ENCODE measurements at regions not wholly inside any gene's neighbourhood (a gene's known extent, or its start where the extent isn't known, plus 50 kb on each side); places are given as distances from the start of the nearest gene placed in this dataset.
"Not testable (repeated sequence)": the region's sequence is repeated elsewhere in the genome, so short reads cannot be mapped to it uniquely, and the experiment has no call there.

GRCh38 chr13:65378484-65378883 is 1851.7 kb downstream of the PCDH9 start:
- intact Hi-C loops (cut with DNase I), result no loop called here
- H3K27ac ChIP-seq, result no peak overlapping the region
- H3K4me3 ChIP-seq, result no peak overlapping the region
- 90% methylated on average over 1 of the region's 1 CpG for WGBS
- H3K9me3 ChIP-seq, result no peaks in the 10 kb centered on the region
- H3K4me1 ChIP-seq (replicated peaks), result no peaks in the 10 kb centered on the region
- no peaks in the 10 kb centered on the region for H3K27me3 ChIP-seq (replicated peaks; ENCODE audit: insufficient read depth)
- H3K36me3 ChIP-seq, result no peaks in the 10 kb centered on the region
- DNase-seq (ENCODE audit: low spot score), result no peak
- TF ChIP-seq POLR2A (IDR thresholded peaks at IDR 0.05) (no peak), CTCF (IDR thresholded peaks at IDR 0.05) (no peak), POLR2AphosphoS5 (IDR thresholded peaks at IDR 0.05) (no peak)

- no peaks in the 10 kb centered on the region for H3K4me1 ChIP-seq (replicated peaks)
Measured at GRCh38 chr13:65368832-65369231, 1861.3 kb downstream of the PCDH9 start.

DNA sequence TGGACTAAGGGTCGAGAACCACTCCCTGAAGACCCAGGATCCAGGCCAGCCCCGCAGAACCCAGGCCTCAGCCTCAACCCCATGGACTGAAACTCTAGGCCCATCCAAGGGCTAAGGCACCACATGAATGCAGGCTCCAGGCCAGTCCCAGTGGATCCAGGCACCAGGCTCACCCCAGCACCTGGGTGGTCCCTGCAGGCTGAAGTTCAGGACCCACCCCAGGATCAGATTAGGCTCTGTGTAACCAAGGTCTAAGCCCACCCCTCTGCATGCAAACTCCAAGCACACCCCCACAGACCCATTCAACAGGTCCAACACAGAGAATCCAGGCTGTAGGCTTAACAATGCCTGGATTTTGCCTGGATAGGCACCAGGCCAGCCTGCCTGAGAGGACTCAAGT is 1876.2 kb downstream of the PCDH9 start:
- TF ChIP-seq POLR2A (IDR thresholded peaks at IDR 0.05), result no peak
- TF ChIP-seq POLR2AphosphoS5 (IDR thresholded peaks at IDR 0.05), result no peak
- TF ChIP-seq CTCF (IDR thresholded peaks at IDR 0.05), result no peak
- H3K9me3 ChIP-seq, result no peaks in the 10 kb centered on the region
- H3K36me3 ChIP-seq, result no peaks in the 10 kb centered on the region
- intact Hi-C loops (cut with DNase I), result no loop called here
- H3K4me1 ChIP-seq (replicated peaks), result no peaks in the 10 kb centered on the region
- no peak for DNase-seq (ENCODE audit: low spot score)
- H3K27me3 ChIP-seq (replicated peaks; ENCODE audit: insufficient read depth), result no peaks in the 10 kb centered on the region
- H3K4me3 ChIP-seq, result no peak overlapping the region
- 100% methylated on average over 2 of the region's 2 CpGs for WGBS
- no peak overlapping the region for H3K27ac ChIP-seq

More at GRCh38 chr13:65368832-65369231, 1861.3 kb downstream of the PCDH9 start:
- intact Hi-C loops (cut with DNase I), result no loop called here
- H3K4me3 ChIP-seq, result no peak overlapping the region
- no peak for TF ChIP-seq POLR2A (IDR thresholded peaks at IDR 0.05)
- no peak for TF ChIP-seq CTCF (IDR thresholded peaks at IDR 0.05)
- TF ChIP-seq POLR2AphosphoS5 (IDR thresholded peaks at IDR 0.05), result no peak
- H3K9me3 ChIP-seq, result no peaks in the 10 kb centered on the region
- H3K36me3 ChIP-seq, result no peaks in the 10 kb centered on the region
- WGBS, result 91% methylated on average over 6 of the region's 6 CpGs
- no peak overlapping the region for H3K27ac ChIP-seq
- DNase-seq (ENCODE audit: low spot score), result no peak
- H3K27me3 ChIP-seq (replicated peaks; ENCODE audit: insufficient read depth), result no peaks in the 10 kb centered on the region

- H3K4me3 ChIP-seq; H3K27ac ChIP-seq; H3K4me1 ChIP-seq (replicated peaks); DNase-seq (ENCODE audit: low spot score); H3K9me3 ChIP-seq; intact Hi-C loops (cut with DNase I); H3K36me3 ChIP-seq; H3K27me3 ChIP-seq (replicated peaks; ENCODE audit: insufficient read depth): not testable (repeated sequence)
- WGBS, result 73% methylated on average over 3 of the region's 3 CpGs
Measured at GRCh38 chr13:65353150-65353549, 1877.0 kb downstream of the PCDH9 start.

DNA sequence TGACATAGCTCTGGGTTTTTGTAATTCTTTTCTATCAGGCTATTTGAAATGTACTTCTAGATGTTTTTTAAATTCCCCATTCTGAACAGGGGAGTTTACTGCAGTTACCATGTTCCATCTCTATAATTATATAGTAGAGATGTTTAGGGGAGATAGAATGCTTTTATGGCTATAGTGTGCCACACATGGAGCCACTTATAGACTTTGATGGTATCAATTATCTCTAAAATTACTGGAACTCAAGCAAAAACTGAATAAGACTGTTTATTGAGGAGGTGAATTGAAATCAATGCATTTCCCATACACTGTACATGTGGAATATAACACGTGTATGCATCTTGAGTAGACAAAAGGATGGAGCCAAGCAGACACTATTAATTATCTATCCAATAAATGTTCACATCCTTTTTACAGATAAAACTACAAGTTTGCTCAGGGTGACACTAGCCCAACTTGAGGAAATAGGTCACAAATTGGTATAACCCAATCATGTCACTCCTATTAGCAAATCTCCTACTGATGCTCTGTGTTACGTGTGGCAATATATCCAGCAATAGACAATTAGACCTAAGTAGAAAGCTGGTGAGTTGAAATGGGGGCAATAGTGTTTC is 1882.6 kb downstream of the PCDH9 start:
- H3K9me3 ChIP-seq, result no peaks in the 10 kb centered on the region
- H3K4me3 ChIP-seq, result no peak overlapping the region
- H3K36me3 ChIP-seq, result no peaks in the 10 kb centered on the region
- no peaks in the 10 kb centered on the region for H3K27me3 ChIP-seq (replicated peaks; ENCODE audit: insufficient read depth)
- no peak overlapping the region for H3K27ac ChIP-seq
- H3K4me1 ChIP-seq (replicated peaks), result no peaks in the 10 kb centered on the region
- intact Hi-C loops (cut with DNase I), result no loop called here
- TF ChIP-seq CTCF (IDR thresholded peaks at IDR 0.05), result no peak
- DNase-seq (ENCODE audit: low spot score), result no peak
- 68% methylated on average over 2 of the region's 2 CpGs for WGBS

Data from prostate gland (tissue), 2 donors.